CD8-positive, alpha-beta memory T cell (primary cell): ENCODE measurements at regions not wholly inside any gene's neighbourhood (a gene's known extent, or its start where the extent isn't known, plus 50 kb on each side); places are given as distances from the start of the nearest gene placed in this dataset.

ENCODE experiments used
- CTCF ChIA-PET: fragments of 350-600 bp; sonication (Branson Sonifier 250); formaldehyde crosslinking; loops from one replicate; lab custom pipeline; 2021; ENCODE audit warnings: antibody characterized with exemption; lab: Charles Lee
- POLR2A ChIA-PET: fragments of 350-600 bp; sonication (Branson Sonifier 250); formaldehyde crosslinking; loops from one replicate; lab custom pipeline; 2021; ENCODE audit warnings: antibody characterized with exemption; lab: Charles Lee
- DNase-seq, 5 donors: peaks; one replicate each; pipeline versions ENCODE4 v3.0.0 to v3.0.0-alpha.2; 2020 to 2022; ENCODE audit warnings: mixed read lengths in 1 of 5
- H3K27ac ChIP-seq: one replicate; pipeline ENCODE4 v1.7.0; 2013; ENCODE audit warnings: low read depth, mild to moderate bottlenecking, low read length, moderate library complexity
- H3K27me3 ChIP-seq: 2 replicates; pipeline ENCODE4 v1.7.0; 2013; ENCODE audit warnings: low read length, mild to moderate bottlenecking; ENCODE audit not compliant: insufficient read depth, poor library complexity, severe bottlenecking
- H3K36me3 ChIP-seq: 2 replicates; pipeline ENCODE4 v1.7.0; 2013; ENCODE audit warnings: mild to moderate bottlenecking, low read length, moderate library complexity; ENCODE audit not compliant: insufficient read depth
- H3K4me1 ChIP-seq: 2 replicates; pipeline ENCODE4 v1.7.0; 2013; ENCODE audit warnings: mild to moderate bottlenecking, low read length, moderate library complexity; ENCODE audit not compliant: insufficient read depth
- H3K4me3 ChIP-seq: 2 replicates; pipeline ENCODE4 v1.7.0; 2013; ENCODE audit warnings: mild to moderate bottlenecking, low read length
- H3K9me3 ChIP-seq: 2 replicates; pipeline ENCODE4 v1.7.0; 2013; ENCODE audit warnings: mild to moderate bottlenecking, low read length
- H3K27ac Mint-ChIP-seq, 8 donors: one replicate each; pipeline ENCODE4 v1.8.0; 2020 to 2021; ENCODE audit warnings: mixed read lengths in 8 of 8, mild to moderate bottlenecking in 6 of 8, inconsistent platforms in 3 of 8, moderate library complexity in 3 of 8
- H3K27me3 Mint-ChIP-seq, 2 donors: one replicate each; pipeline ENCODE4 v1.8.0; 2020 to 2021; ENCODE audit warnings: mixed read lengths in 2 of 2, mild to moderate bottlenecking in 1 of 2, moderate library complexity in 1 of 2
- H3K36me3 Mint-ChIP-seq, 3 donors: one replicate each; pipeline ENCODE4 v1.8.0; 2020 to 2021; ENCODE audit warnings: mixed read lengths in 3 of 3, inconsistent platforms in 1 of 3, mild to moderate bottlenecking in 1 of 3
- H3K4me1 Mint-ChIP-seq, 3 donors: one replicate each; pipeline ENCODE4 v1.8.0; 2020 to 2021; ENCODE audit warnings: mixed read lengths in 3 of 3, inconsistent platforms in 1 of 3, mild to moderate bottlenecking in 1 of 3
- H3K4me3 Mint-ChIP-seq, 7 donors: one replicate each; pipeline ENCODE4 v1.8.0; 2020 to 2021; ENCODE audit warnings: mixed read lengths in 7 of 7, mild to moderate bottlenecking in 6 of 7, moderate library complexity in 4 of 7, inconsistent platforms in 2 of 7
- H3K9me3 Mint-ChIP-seq, 5 donors: one replicate each; pipeline ENCODE4 v1.8.0; 2020 to 2022; ENCODE audit warnings: mixed read lengths in 5 of 5, mild to moderate bottlenecking in 3 of 5, moderate library complexity in 2 of 5, inconsistent platforms in 1 of 5

DNA sequence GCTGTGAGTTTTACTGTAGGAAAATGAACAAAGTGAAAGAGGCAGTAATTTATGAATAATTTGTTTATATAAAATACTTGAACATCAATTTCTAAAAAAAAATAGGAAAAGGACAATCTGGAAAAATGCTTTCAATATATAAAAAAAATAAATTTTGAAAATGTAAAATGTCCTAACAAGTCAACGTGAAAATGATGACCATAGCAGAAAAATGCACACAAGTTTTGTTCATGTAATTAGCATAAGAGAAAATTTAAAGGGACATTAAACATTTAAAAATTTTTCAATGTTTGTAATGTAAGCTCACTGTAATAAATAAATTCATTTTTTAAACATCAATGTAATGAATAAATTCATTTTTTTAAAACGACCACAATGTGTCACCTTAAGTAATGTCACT lies 214.8 kb upstream of the ATXN7L3B start:
- H3K4me1 ChIP-seq: no peaks in the 10 kb centered on the region
- no peak overlapping the region for H3K27ac ChIP-seq
- H3K4me3 ChIP-seq: no peak overlapping the region
- no peaks in the 10 kb centered on the region for H3K36me3 ChIP-seq
- no peaks in the 10 kb centered on the region for H3K9me3 ChIP-seq
- H3K27me3 ChIP-seq: no peaks in the 10 kb centered on the region
- Mint-ChIP-seq H3K9me3 (peaks cover 0 to 3% (median 0%) of the 10 kb centered on the region in 5 donors), H3K4me1 (no peaks in the 10 kb centered on the region), H3K27ac (no peak overlapping the region), H3K4me3 (no peak overlapping the region), H3K27me3 (no peaks in the 10 kb centered on the region), H3K36me3 (no peaks in the 10 kb centered on the region)
- no peak for DNase-seq
- POLR2A ChIA-PET: no interaction called here
- CTCF ChIA-PET: no interaction called here

DNA sequence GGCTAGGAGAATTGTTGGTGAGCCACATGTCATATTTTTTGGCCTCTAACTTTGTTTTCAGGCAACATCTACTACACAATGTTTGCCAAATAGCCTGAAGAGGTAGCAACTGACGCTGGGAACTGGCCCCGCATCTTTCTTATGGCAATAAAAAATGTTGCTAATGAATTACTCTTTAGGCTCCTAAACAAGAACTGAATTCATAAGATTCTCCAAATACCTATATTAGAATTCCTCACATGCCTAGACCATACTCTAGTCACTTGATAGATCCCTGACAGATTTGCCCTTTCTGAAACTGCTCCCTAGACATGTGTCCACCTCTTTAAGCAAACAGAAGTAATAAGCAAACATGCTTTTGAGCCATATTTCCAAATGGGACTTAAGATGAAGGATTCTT lies 209.0 kb upstream of the ATXN7L3B start:
- Histone ChIP-seq H3K27ac (no peak overlapping the region), H3K4me3 (no peak overlapping the region), H3K36me3 (no peaks in the 10 kb centered on the region), H3K9me3 (no peaks in the 10 kb centered on the region), H3K27me3 (no peaks in the 10 kb centered on the region), H3K4me1 (no peaks in the 10 kb centered on the region)
- Mint-ChIP-seq H3K36me3 (no peaks in the 10 kb centered on the region), H3K27me3 (no peaks in the 10 kb centered on the region), H3K4me1 (no peaks in the 10 kb centered on the region), H3K27ac (no peak overlapping the region), H3K4me3 (no peak overlapping the region), H3K9me3 (peaks cover 0 to 5% (median 0%) of the 10 kb centered on the region in 5 donors)
- ChIA-PET POLR2A (no interaction called here), CTCF (no interaction called here)
- DNase-seq: no peak

DNA sequence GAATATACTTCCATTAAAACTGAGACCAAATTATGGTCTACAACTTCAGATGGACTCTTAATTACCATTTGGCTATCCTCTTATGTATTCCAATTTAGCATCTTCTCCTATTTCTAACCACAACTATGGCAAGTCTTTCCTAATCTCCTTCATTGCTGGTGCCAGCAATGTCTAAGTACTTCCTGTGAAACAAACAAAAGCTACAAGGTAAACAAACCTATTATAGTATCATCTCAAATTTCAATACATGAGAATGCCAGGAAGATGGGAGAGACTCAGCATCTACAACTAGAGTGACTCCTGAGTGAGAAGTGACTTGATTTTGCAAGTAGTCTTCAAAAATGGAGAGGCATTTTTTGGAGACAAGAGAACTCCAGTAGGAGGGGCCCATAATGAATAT lies 202.9 kb upstream of the ATXN7L3B start:
- POLR2A ChIA-PET: no interaction called here
- peaks cover 0 to 5% (median 0%) of the 10 kb centered on the region in 5 donors for H3K9me3 Mint-ChIP-seq
- H3K36me3 Mint-ChIP-seq: no peaks in the 10 kb centered on the region
- Histone ChIP-seq H3K9me3 (no peaks in the 10 kb centered on the region), H3K4me1 (no peaks in the 10 kb centered on the region), H3K4me3 (no peak overlapping the region), H3K27me3 (no peaks in the 10 kb centered on the region), H3K27ac (no peak overlapping the region), H3K36me3 (no peaks in the 10 kb centered on the region)
- no peaks in the 10 kb centered on the region for H3K27me3 Mint-ChIP-seq
- CTCF ChIA-PET: no interaction called here
- DNase-seq: no peak
- no peak overlapping the region for H3K4me3 Mint-ChIP-seq
- H3K27ac Mint-ChIP-seq: no peak overlapping the region
- no peaks in the 10 kb centered on the region for H3K4me1 Mint-ChIP-seq

DNA sequence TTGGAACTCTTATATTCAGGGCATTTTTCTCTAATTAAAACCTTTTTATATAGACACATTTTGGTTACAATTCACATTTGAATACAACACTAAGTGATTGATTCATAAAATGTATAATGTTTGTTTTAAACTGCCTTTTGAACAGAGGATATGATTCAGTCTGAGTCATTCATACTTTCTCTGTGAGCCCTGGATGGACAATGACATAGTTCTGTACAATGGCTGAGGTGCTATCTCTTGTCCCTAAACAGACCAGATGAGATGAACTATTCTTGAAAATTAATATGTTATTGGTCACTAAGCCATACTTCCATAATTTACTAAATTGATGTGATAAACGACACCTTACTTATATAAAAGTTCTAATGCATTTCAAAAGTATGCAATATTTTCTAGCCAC lies 199.7 kb upstream of the ATXN7L3B start:
- Mint-ChIP-seq H3K4me1 (no peaks in the 10 kb centered on the region), H3K27ac (no peak overlapping the region), H3K27me3 (no peaks in the 10 kb centered on the region), H3K9me3 (no peaks in the 10 kb centered on the region), H3K4me3 (no peak overlapping the region), H3K36me3 (no peaks in the 10 kb centered on the region)
- no peak overlapping the region for H3K4me3 ChIP-seq
- ChIA-PET POLR2A (no interaction called here), CTCF (no interaction called here)
- H3K36me3 ChIP-seq: no peaks in the 10 kb centered on the region
- no peak for DNase-seq
- H3K27ac ChIP-seq: no peak overlapping the region
- no peaks in the 10 kb centered on the region for H3K9me3 ChIP-seq
- no peaks in the 10 kb centered on the region for H3K27me3 ChIP-seq
- no peaks in the 10 kb centered on the region for H3K4me1 ChIP-seq

DNA sequence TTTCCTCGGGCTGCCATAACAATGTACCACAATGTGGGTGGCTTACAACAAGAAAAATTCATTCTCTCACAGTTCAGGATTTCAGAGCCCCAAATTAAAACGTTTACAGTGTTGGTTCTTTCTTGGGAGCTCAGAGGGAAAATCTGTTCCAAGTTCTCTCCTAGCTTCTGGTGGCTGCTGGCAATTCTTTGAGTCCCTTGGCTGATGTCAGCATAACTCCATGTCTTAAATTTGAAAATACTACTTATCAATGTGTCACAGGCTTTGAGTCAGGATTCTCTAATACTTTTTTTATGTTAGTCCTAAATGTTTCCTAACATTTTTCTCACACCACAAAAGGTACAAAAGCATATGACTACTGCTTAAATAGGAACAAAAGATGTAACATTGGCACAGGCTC lies 198.4 kb upstream of the ATXN7L3B start:
- no peak overlapping the region for H3K4me3 ChIP-seq
- Mint-ChIP-seq H3K9me3 (no peaks in the 10 kb centered on the region), H3K36me3 (no peaks in the 10 kb centered on the region), H3K4me1 (no peaks in the 10 kb centered on the region), H3K27ac (no peak overlapping the region), H3K4me3 (no peak overlapping the region), H3K27me3 (no peaks in the 10 kb centered on the region)
- H3K9me3 ChIP-seq: no peaks in the 10 kb centered on the region
- no peaks in the 10 kb centered on the region for H3K27me3 ChIP-seq
- POLR2A ChIA-PET: no interaction called here
- no peak for DNase-seq
- CTCF ChIA-PET: no interaction called here
- H3K36me3 ChIP-seq: no peaks in the 10 kb centered on the region
- no peak overlapping the region for H3K27ac ChIP-seq
- no peaks in the 10 kb centered on the region for H3K4me1 ChIP-seq

DNA sequence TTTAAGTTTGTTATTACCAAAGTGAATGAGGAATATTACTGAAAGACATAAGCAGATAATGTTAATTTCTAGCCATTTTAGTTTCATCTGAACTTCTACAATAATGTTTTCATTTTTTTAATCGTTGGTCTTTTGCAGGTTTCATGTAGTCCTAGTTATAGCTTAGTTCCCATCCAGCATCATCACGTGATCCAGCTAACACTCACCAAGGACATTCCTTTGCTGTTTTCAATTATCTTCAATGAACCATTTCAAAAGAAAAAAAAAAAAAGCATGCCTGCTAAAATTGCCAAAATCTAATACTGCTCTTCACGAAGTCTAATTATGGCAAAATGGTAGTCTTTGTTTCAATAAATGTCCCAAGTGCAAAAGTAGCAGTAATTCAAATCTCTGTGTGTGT lies 187.7 kb upstream of the ATXN7L3B start:
- no peak overlapping the region for H3K4me3 ChIP-seq
- Mint-ChIP-seq H3K4me1 (no peaks in the 10 kb centered on the region), H3K27ac (no peak overlapping the region), H3K9me3 (peaks cover 0 to 6% (median 3%) of the 10 kb centered on the region in 5 donors), H3K4me3 (no peak overlapping the region), H3K36me3 (no peaks in the 10 kb centered on the region), H3K27me3 (no peaks in the 10 kb centered on the region)
- ChIA-PET POLR2A (no interaction called here), CTCF (no interaction called here)
- H3K36me3 ChIP-seq: no peaks in the 10 kb centered on the region
- no peaks in the 10 kb centered on the region for H3K9me3 ChIP-seq
- DNase-seq: no peak
- H3K4me1 ChIP-seq: no peaks in the 10 kb centered on the region
- no peaks in the 10 kb centered on the region for H3K27me3 ChIP-seq
- no peak overlapping the region for H3K27ac ChIP-seq

DNA sequence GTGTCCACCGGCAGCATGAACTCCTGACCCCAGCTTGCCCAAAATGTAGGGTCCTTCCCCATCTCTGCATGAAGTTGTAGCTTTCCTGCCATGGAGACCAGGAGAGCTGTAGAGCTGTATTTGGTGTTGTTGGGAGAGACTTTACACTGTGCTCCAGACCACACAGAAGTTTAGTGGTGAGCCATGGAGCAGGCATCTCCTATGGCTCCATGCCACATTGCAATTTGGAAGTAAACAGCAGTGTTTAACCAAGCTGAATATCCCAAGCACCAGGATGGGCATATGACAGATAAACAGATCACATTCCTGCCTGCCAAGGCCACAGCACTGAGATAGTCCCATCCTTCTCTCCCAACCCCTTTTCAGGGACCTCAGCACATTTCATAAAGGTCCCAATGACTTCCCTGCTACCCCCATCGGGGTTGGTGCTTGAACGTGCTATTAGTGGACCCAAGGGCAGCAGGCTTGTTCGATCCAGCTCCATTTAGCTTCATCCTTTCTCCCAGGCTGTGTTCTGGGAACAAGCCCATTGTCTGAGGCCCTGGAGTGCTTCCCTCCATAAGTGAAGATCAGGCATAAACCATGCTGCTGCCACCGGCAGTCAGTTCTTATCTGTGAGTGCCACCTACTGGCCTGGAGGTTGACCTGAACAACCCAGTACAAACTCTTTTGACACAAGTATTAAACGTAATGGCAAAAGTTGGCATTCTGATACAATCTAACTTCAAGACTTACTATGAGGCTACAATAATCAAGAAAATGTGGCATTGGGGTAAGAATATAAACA lies 172.3 kb upstream of the ATXN7L3B start:
- Mint-ChIP-seq H3K9me3 (peaks cover 0 to 8% (median 3%) of the 10 kb centered on the region in 5 donors), H3K27ac (no peak overlapping the region), H3K27me3 (no peaks in the 10 kb centered on the region), H3K4me1 (no peaks in the 10 kb centered on the region), H3K4me3 (no peak overlapping the region), H3K36me3 (no peaks in the 10 kb centered on the region)
- DNase-seq: no peak
- Histone ChIP-seq H3K36me3 (no peaks in the 10 kb centered on the region), H3K27me3 (no peaks in the 10 kb centered on the region), H3K9me3 (no peaks in the 10 kb centered on the region), H3K27ac (no peak overlapping the region), H3K4me1 (no peaks in the 10 kb centered on the region), H3K4me3 (no peak overlapping the region)
- ChIA-PET CTCF (no interaction called here), POLR2A (no interaction called here)

DNA sequence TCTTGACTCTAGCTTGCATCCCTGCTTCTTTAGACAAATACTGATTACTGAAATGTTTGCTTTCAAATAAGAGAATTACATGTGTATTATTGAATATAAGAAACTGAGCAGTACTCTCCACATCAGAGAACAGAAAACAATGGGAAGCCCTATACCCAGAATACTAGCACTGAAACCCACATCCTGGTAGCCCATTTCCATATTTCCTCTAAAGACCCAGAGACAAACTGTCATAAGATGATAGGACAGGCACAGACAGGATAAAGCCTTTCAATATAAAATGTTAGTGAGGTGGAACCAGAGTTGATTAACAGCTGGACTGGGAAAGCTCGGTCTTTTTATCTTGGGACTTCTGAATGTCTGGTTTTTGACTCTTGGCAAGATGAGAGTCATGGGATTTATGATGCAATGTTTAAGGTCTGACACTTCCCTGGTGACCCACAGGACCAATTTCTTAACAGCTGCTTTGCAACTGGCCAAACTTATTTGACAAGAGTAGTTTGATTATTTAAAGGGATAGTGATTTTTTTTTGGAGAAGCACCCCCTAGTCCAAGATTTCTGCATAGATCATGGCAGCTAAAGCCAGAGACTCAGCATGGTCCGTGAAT lies 166.9 kb upstream of the ATXN7L3B start:
- H3K27ac ChIP-seq: no peak overlapping the region
- Mint-ChIP-seq H3K4me1 (no peaks in the 10 kb centered on the region), H3K4me3 (no peak overlapping the region), H3K36me3 (no peaks in the 10 kb centered on the region), H3K27ac (no peak overlapping the region), H3K9me3 (peaks cover 0 to 2% (median 0%) of the 10 kb centered on the region in 5 donors), H3K27me3 (no peaks in the 10 kb centered on the region)
- H3K4me3 ChIP-seq: no peak overlapping the region
- no peaks in the 10 kb centered on the region for H3K9me3 ChIP-seq
- H3K36me3 ChIP-seq: no peaks in the 10 kb centered on the region
- no peaks in the 10 kb centered on the region for H3K27me3 ChIP-seq
- ChIA-PET CTCF (no interaction called here), POLR2A (no interaction called here)
- H3K4me1 ChIP-seq: no peaks in the 10 kb centered on the region
- DNase-seq: no peak
